ENCODE measurements at regions not wholly inside any gene's neighbourhood (a gene's known extent, or its start where the extent isn't known, plus 50 kb on each side); places are given as distances from the start of the nearest gene placed in this dataset.

- Histone ChIP-seq H3K36me3 (ENCODE audit: control insufficient read depth, insufficient read depth, low read length) (no peaks in the 10 kb centered on the region), H2AFZ (ENCODE audit: low read length) (no peak overlapping the region), H3K9me3 (ENCODE audit: control insufficient read depth, insufficient read depth, low read depth, low read length) (no peaks in the 10 kb centered on the region), H3K4me1 (ENCODE audit: control insufficient read depth, extremely low read depth, insufficient read depth, low read length) (no peaks in the 10 kb centered on the region), H3K79me2 (ENCODE audit: control insufficient read depth, insufficient read depth, low read length) (no peaks in the 10 kb centered on the region), H3K4me2 (ENCODE audit: extremely low read depth, insufficient read depth, low read length) (no peak overlapping the region), H3K4me3 (replicated peaks in 1 of 4; ENCODE audit: control extremely low read depth in 1 of 4, insufficient read depth in 1 of 4, low read depth in 3 of 4, low read length in 4 of 4) (no peak overlapping the region), H3K27ac (ENCODE audit: insufficient read depth, low read length) (no peak overlapping the region), H3K9ac (ENCODE audit: insufficient read depth, low read length) (no peak overlapping the region), H4K20me1 (ENCODE audit: control insufficient read depth, extremely low read depth, insufficient read depth, low read length) (no peaks in the 10 kb centered on the region), H3K27me3 (ENCODE audit: control insufficient read depth, insufficient read depth, low read length) (no peaks in the 10 kb centered on the region)
- TF ChIP-seq CTCF (conservative IDR thresholded peaks at IDR 0.05 in 1 of 2, IDR thresholded peaks at IDR 0.05 in 1 of 2; ENCODE audit: low read depth in 1 of 2, low read length in 2 of 2) (no peak), EZH2 (IDR thresholded peaks at IDR 0.05; ENCODE audit: low read length, missing control alignments) (no peak)
- no peak for DNase-seq (ENCODE audit: low read depth in 2 of 2)
Measured at GRCh38 chr2:78397198-78397597, 628.3 kb upstream of the REG3G start.

GRCh38 chr2:78407960-78408794, 617.3 kb upstream of the REG3G start:
- no peak for TF ChIP-seq CTCF (conservative IDR thresholded peaks at IDR 0.05 in 1 of 2, IDR thresholded peaks at IDR 0.05 in 1 of 2; ENCODE audit: low read depth in 1 of 2, low read length in 2 of 2)
- TF ChIP-seq EZH2 (IDR thresholded peaks at IDR 0.05; ENCODE audit: low read length, missing control alignments): no peak
- H3K4me2 ChIP-seq (ENCODE audit: extremely low read depth, insufficient read depth, low read length): no peak overlapping the region
- H3K4me3 ChIP-seq (replicated peaks in 1 of 4; ENCODE audit: control extremely low read depth in 1 of 4, insufficient read depth in 1 of 4, low read depth in 3 of 4, low read length in 4 of 4): no peak overlapping the region
- H2AFZ ChIP-seq (ENCODE audit: low read length): no peak overlapping the region
- H3K9ac ChIP-seq (ENCODE audit: insufficient read depth, low read length): no peak overlapping the region
- no peaks in the 10 kb centered on the region for H3K9me3 ChIP-seq (ENCODE audit: control insufficient read depth, insufficient read depth, low read depth, low read length)
- no peaks in the 10 kb centered on the region for H3K4me1 ChIP-seq (ENCODE audit: control insufficient read depth, extremely low read depth, insufficient read depth, low read length)
- no peaks in the 10 kb centered on the region for H3K36me3 ChIP-seq (ENCODE audit: control insufficient read depth, insufficient read depth, low read length)
- no peaks in the 10 kb centered on the region for H4K20me1 ChIP-seq (ENCODE audit: control insufficient read depth, extremely low read depth, insufficient read depth, low read length)
- no peak overlapping the region for H3K27ac ChIP-seq (ENCODE audit: insufficient read depth, low read length)
- H3K27me3 ChIP-seq (ENCODE audit: control insufficient read depth, insufficient read depth, low read length): no peaks in the 10 kb centered on the region
- no peaks in the 10 kb centered on the region for H3K79me2 ChIP-seq (ENCODE audit: control insufficient read depth, insufficient read depth, low read length)
- no peak for DNase-seq (ENCODE audit: low read depth in 2 of 2)

GRCh38 chr2:78408795-78409118, 616.7 kb upstream of the REG3G start:
- H3K9ac ChIP-seq (ENCODE audit: insufficient read depth, low read length): no peak overlapping the region
- H3K4me2 ChIP-seq (ENCODE audit: extremely low read depth, insufficient read depth, low read length): no peak overlapping the region
- H3K36me3 ChIP-seq (ENCODE audit: control insufficient read depth, insufficient read depth, low read length): no peaks in the 10 kb centered on the region
- H4K20me1 ChIP-seq (ENCODE audit: control insufficient read depth, extremely low read depth, insufficient read depth, low read length): no peaks in the 10 kb centered on the region
- no peak overlapping the region for H2AFZ ChIP-seq (ENCODE audit: low read length)
- H3K27me3 ChIP-seq (ENCODE audit: control insufficient read depth, insufficient read depth, low read length): no peaks in the 10 kb centered on the region
- TF ChIP-seq CTCF (conservative IDR thresholded peaks at IDR 0.05 in 1 of 2, IDR thresholded peaks at IDR 0.05 in 1 of 2; ENCODE audit: low read depth in 1 of 2, low read length in 2 of 2): no peak
- TF ChIP-seq EZH2 (IDR thresholded peaks at IDR 0.05; ENCODE audit: low read length, missing control alignments): no peak
- no peaks in the 10 kb centered on the region for H3K4me1 ChIP-seq (ENCODE audit: control insufficient read depth, extremely low read depth, insufficient read depth, low read length)
- H3K9me3 ChIP-seq (ENCODE audit: control insufficient read depth, insufficient read depth, low read depth, low read length): no peaks in the 10 kb centered on the region
- H3K27ac ChIP-seq (ENCODE audit: insufficient read depth, low read length): no peak overlapping the region
- no peak overlapping the region for H3K4me3 ChIP-seq (replicated peaks in 1 of 4; ENCODE audit: control extremely low read depth in 1 of 4, insufficient read depth in 1 of 4, low read depth in 3 of 4, low read length in 4 of 4)
- DNase-seq (ENCODE audit: low read depth in 2 of 2): no peak
- no peaks in the 10 kb centered on the region for H3K79me2 ChIP-seq (ENCODE audit: control insufficient read depth, insufficient read depth, low read length)
